Glutamatergic neuron (in vitro differentiated cells): ENCODE measurements at regions not wholly inside any gene's neighbourhood (a gene's known extent, or its start where the extent isn't known, plus 50 kb on each side); places are given as distances from the start of the nearest gene placed in this dataset.

Experiments used
- DNase-seq: peaks from one replicate; pipeline ENCODE4 v3.0.0; 2022
- H3K27ac Mint-ChIP-seq: one replicate; pipeline ENCODE4 v1.8.0; 2020; ENCODE audit warnings: mild to moderate bottlenecking, mixed read lengths, inconsistent platforms; ENCODE audit not compliant: unreplicated experiment
- H3K27me3 Mint-ChIP-seq: one replicate; pipeline ENCODE4 v1.8.0; 2020; ENCODE audit warnings: mild to moderate bottlenecking, moderate library complexity, mixed read lengths, inconsistent platforms; ENCODE audit not compliant: unreplicated experiment
- H3K36me3 Mint-ChIP-seq: one replicate; pipeline ENCODE4 v1.8.0; 2020; ENCODE audit warnings: mild to moderate bottlenecking, mixed read lengths, inconsistent platforms; ENCODE audit not compliant: unreplicated experiment
- H3K4me1 Mint-ChIP-seq: one replicate; pipeline ENCODE4 v1.8.0; 2020; ENCODE audit warnings: mild to moderate bottlenecking, low read depth, mixed read lengths, inconsistent platforms; ENCODE audit not compliant: unreplicated experiment
- H3K4me3 Mint-ChIP-seq: one replicate; pipeline ENCODE4 v1.8.0; 2020; ENCODE audit warnings: mild to moderate bottlenecking, mixed read lengths, inconsistent platforms; ENCODE audit not compliant: unreplicated experiment
- H3K9me3 Mint-ChIP-seq: one replicate; pipeline ENCODE4 v1.8.0; 2020; ENCODE audit warnings: mild to moderate bottlenecking, moderate library complexity, mixed read lengths, inconsistent platforms; ENCODE audit not compliant: unreplicated experiment
- CTCF ChIP-seq: fragments of 200-600 bp; sonication (generic); IDR thresholded peaks from one replicate; pipeline ENCODE4 v1.5.0; 2021; ENCODE audit not compliant: partially characterized antibody, unreplicated experiment

GRCh38 chr5:82991678-82992323, 85.4 kb downstream of the TMEM167A start:
- Mint-ChIP-seq H3K4me3 (no peak overlapping the region), H3K36me3 (no peaks in the 10 kb centered on the region), H3K4me1 (peaks cover 3% of the 10 kb centered on the region), H3K27ac (no peak overlapping the region), H3K27me3 (no peaks in the 10 kb centered on the region), H3K9me3 (no peaks in the 10 kb centered on the region)
- DNase-seq: no peak
- TF ChIP-seq CTCF: no peak

- DNase-seq: no peak
- H3K9me3 Mint-ChIP-seq: no peaks in the 10 kb centered on the region
- no peaks in the 10 kb centered on the region for H3K36me3 Mint-ChIP-seq
- H3K27ac Mint-ChIP-seq: no peak overlapping the region
- H3K4me3 Mint-ChIP-seq: no peak overlapping the region
- H3K4me1 Mint-ChIP-seq: peaks cover 3% of the 10 kb centered on the region
- TF ChIP-seq CTCF: no peak
- no peaks in the 10 kb centered on the region for H3K27me3 Mint-ChIP-seq
Observed at GRCh38 chr5:82991059-82991458, 86.1 kb downstream of the TMEM167A start.

GRCh38 chr5:82987188-82987587, 90.0 kb downstream of the TMEM167A start:
- Mint-ChIP-seq H3K27me3 (no peaks in the 10 kb centered on the region), H3K4me3 (no peak overlapping the region), H3K9me3 (peaks cover 1% of the 10 kb centered on the region), H3K36me3 (no peaks in the 10 kb centered on the region), H3K4me1 (peaks cover 15% of the 10 kb centered on the region), H3K27ac (peak overlapping the region; percentile 72)
- TF ChIP-seq CTCF: no peak
- no peak for DNase-seq

GRCh38 chr5:82986404-82986803, 90.8 kb downstream of the TMEM167A start:
- Mint-ChIP-seq H3K36me3 (no peaks in the 10 kb centered on the region), H3K27ac (peak overlapping the region; percentile 80), H3K9me3 (peaks cover 1% of the 10 kb centered on the region), H3K4me3 (no peak overlapping the region), H3K27me3 (no peaks in the 10 kb centered on the region), H3K4me1 (peaks cover 15% of the 10 kb centered on the region)
- TF ChIP-seq CTCF: no peak
- no peak for DNase-seq

GRCh38 chr5:82985763-82986162, 91.4 kb downstream of the TMEM167A start:
- TF ChIP-seq CTCF: no peak
- no peaks in the 10 kb centered on the region for H3K27me3 Mint-ChIP-seq
- no peak for DNase-seq
- H3K36me3 Mint-ChIP-seq: no peaks in the 10 kb centered on the region
- H3K9me3 Mint-ChIP-seq: peaks cover 1% of the 10 kb centered on the region
- H3K4me1 Mint-ChIP-seq: peaks cover 15% of the 10 kb centered on the region
- H3K27ac Mint-ChIP-seq: peak overlapping the region; percentile 77
- H3K4me3 Mint-ChIP-seq: no peak overlapping the region
